IMR-90 (cell line): ENCODE measurements at regions not wholly inside any gene's neighbourhood (a gene's known extent, or its start where the extent isn't known, plus 50 kb on each side); places are given as distances from the start of the nearest gene placed in this dataset.

Experiments used
- ATAC-seq: fragments of 200-7000 bp; cut with Tn5 transposase; 2 replicates; pipeline ENCODE4 v1.9.1; 2020; ENCODE audit warnings: low read depth, mild to moderate bottlenecking, moderate library complexity
- BruUV-seq: library from RNA; stranded (reverse); fragments of 400-500 nt; replicated peaks from 2 replicates; lab custom pipeline; 2021; lab: Mats Ljungman, UMichigan
- CTCF ChIA-PET: fragments of 300-600 bp; formaldehyde crosslinking; extraction: SDS; loops from one replicate; lab custom pipeline; 2021; ENCODE audit warnings: antibody characterized with exemption; lab: Yijun Ruan, JAX
- POLR2A ChIA-PET: fragments of 300-600 bp; sonication (Branson Sonifier 250); formaldehyde crosslinking; loops from one replicate; lab custom pipeline; 2022; ENCODE audit warnings: antibody characterized with exemption; ENCODE audit not compliant: unreplicated experiment; lab: Charles Lee
- DNase-seq: peaks from one replicate; pipeline ENCODE4 v3.0.0; 2013
- H2AFZ ChIP-seq: replicated peaks from 2 replicates; pipeline ENCODE3; 2013; ENCODE audit warnings: low read length, mild to moderate bottlenecking; ENCODE audit not compliant: poor library complexity
- H2AK5ac ChIP-seq: 2 replicates; pipeline ENCODE4 v1.6.1; 2013; ENCODE audit warnings: low read depth, low read length, inconsistent platforms
- H2AK9ac ChIP-seq: replicated peaks from 2 replicates; pipeline ENCODE3; 2013; ENCODE audit warnings: mild to moderate bottlenecking, low read depth, low read length, moderate library complexity; ENCODE audit not compliant: poor library complexity
- H2BK120ac ChIP-seq: 2 replicates; pipeline ENCODE4 v1.6.1; 2013; ENCODE audit warnings: low read depth, low read length, inconsistent platforms
- H2BK15ac ChIP-seq: 3 replicates; pipeline ENCODE4 v1.6.1; 2013; ENCODE audit warnings: low read depth, low read length, inconsistent platforms
- H2BK20ac ChIP-seq: 2 replicates; pipeline ENCODE4 v1.6.1; 2013; ENCODE audit warnings: low read depth, mild to moderate bottlenecking, inconsistent platforms, low read length, moderate library complexity
- H2BK5ac ChIP-seq: 2 replicates; pipeline ENCODE4 v1.6.1; 2013; ENCODE audit warnings: mild to moderate bottlenecking, low read depth, low read length, inconsistent platforms; ENCODE audit not compliant: poor library complexity, severe bottlenecking
- H3K14ac ChIP-seq: replicated peaks from 2 replicates; pipeline ENCODE4 v1.6.1; 2013; ENCODE audit warnings: low read depth, low read length, inconsistent platforms
- H3K18ac ChIP-seq: 2 replicates; pipeline ENCODE4 v1.6.1; 2013; ENCODE audit warnings: low read depth, low read length, control low read depth
- H3K23ac ChIP-seq: 2 replicates; pipeline ENCODE4 v1.6.1; 2013; ENCODE audit warnings: low read depth, low read length, inconsistent platforms
- H3K27ac ChIP-seq: 2 replicates; pipeline ENCODE4 v1.5.1; 2013; ENCODE audit warnings: mild to moderate bottlenecking, control low read depth, low read length; ENCODE audit not compliant: insufficient read depth
- H3K27me3 ChIP-seq: 2 replicates; pipeline ENCODE4 v1.6.1; 2013; ENCODE audit warnings: low read length; ENCODE audit not compliant: control insufficient read depth, insufficient read depth
- H3K36me3 ChIP-seq: 2 replicates; pipeline ENCODE4 v1.6.1; 2013; ENCODE audit warnings: low read length, mixed read lengths; ENCODE audit not compliant: control insufficient read depth, insufficient read depth
- H3K4ac ChIP-seq: 2 replicates; pipeline ENCODE4 v1.6.1; 2013; ENCODE audit warnings: low read depth, low read length, inconsistent platforms
- H3K4me1 ChIP-seq: 2 replicates; pipeline ENCODE4 v1.6.1; 2013; ENCODE audit warnings: low read length, mixed read lengths; ENCODE audit not compliant: control insufficient read depth, insufficient read depth
- H3K4me2 ChIP-seq: 2 replicates; pipeline ENCODE4 v1.6.1; 2013; ENCODE audit warnings: low read depth, mild to moderate bottlenecking, control low read depth, low read length, moderate library complexity
- H3K4me3 ChIP-seq: 2 replicates; pipeline ENCODE4 v1.5.1; 2013; ENCODE audit warnings: low read depth, mild to moderate bottlenecking, control low read depth, low read length, moderate library complexity; ENCODE audit not compliant: insufficient read depth
- H3K56ac ChIP-seq: 2 replicates; pipeline ENCODE4 v1.6.1; 2013; ENCODE audit warnings: low read length, inconsistent platforms; ENCODE audit not compliant: insufficient read depth; ENCODE audit errors: extremely low read depth
- H3K79me1 ChIP-seq, 2 experiments: 2 replicates each; pipeline ENCODE4 v1.6.1; 2013; ENCODE audit warnings: low read length in 2 of 2, inconsistent platforms in 1 of 2, low read depth in 1 of 2
- H3K9ac ChIP-seq: 2 replicates; pipeline ENCODE4 v1.6.1; 2013; ENCODE audit warnings: low read depth, low read length, control low read depth
- H3K9me1 ChIP-seq: 2 replicates; pipeline ENCODE4 v1.6.1; 2013; ENCODE audit warnings: low read length, inconsistent platforms; ENCODE audit not compliant: insufficient read depth
- H3K9me3 ChIP-seq: 2 replicates; pipeline ENCODE4 v1.6.1; 2013; ENCODE audit warnings: low read length; ENCODE audit not compliant: control insufficient read depth, insufficient read depth
- H4K20me1 ChIP-seq: 2 replicates; pipeline ENCODE4 v1.6.1; 2013; ENCODE audit warnings: low read length, inconsistent platforms; ENCODE audit not compliant: insufficient read depth
- H4K5ac ChIP-seq: 2 replicates; pipeline ENCODE4 v1.6.1; 2013; ENCODE audit warnings: mild to moderate bottlenecking, low read depth, low read length, control low read depth
- H4K8ac ChIP-seq, 2 experiments: 2 replicates each; pipeline ENCODE4 v1.6.1; 2013; ENCODE audit warnings: low read depth in 2 of 2, low read length in 2 of 2, control low read depth in 1 of 2, inconsistent platforms in 1 of 2
- H4K91ac ChIP-seq: 2 replicates; pipeline ENCODE4 v1.6.1; 2013; ENCODE audit warnings: low read depth, low read length, inconsistent platforms; ENCODE audit not compliant: insufficient read depth
- BHLHE40 ChIP-seq: fragments of 150-350 bp; IDR thresholded peaks from 2 replicates; pipeline ENCODE4 v1.6.1; 2016; ENCODE audit warnings: mild to moderate bottlenecking, low read depth, low read length
- CEBPB ChIP-seq: IDR thresholded peaks from 2 replicates; pipeline ENCODE4 v1.6.1; 2012; ENCODE audit warnings: low read depth, low read length, improper control_type of control experiment
- CHD1 ChIP-seq: IDR thresholded peaks from 2 replicates; pipeline ENCODE4 v1.6.1; 2012; ENCODE audit warnings: low read depth, low read length, improper control_type of control experiment
- CTCF ChIP-seq: conservative IDR thresholded peaks from 2 replicates; pipeline ENCODE4 v1.5.1; 2012; ENCODE audit warnings: mild to moderate bottlenecking, low read depth, low read length, improper control_type of control experiment
- FOS ChIP-seq: fragments of 150-350 bp; IDR thresholded peaks from 2 replicates; pipeline ENCODE4 v1.6.1; 2016; ENCODE audit warnings: low read depth, low read length
- MAFK ChIP-seq: IDR thresholded peaks from 2 replicates; pipeline ENCODE4 v1.6.1; 2012; ENCODE audit warnings: low read depth, low read length, improper control_type of control experiment
- MAZ ChIP-seq: IDR thresholded peaks from 2 replicates; pipeline ENCODE4 v1.6.1; 2012; ENCODE audit warnings: low read depth, mild to moderate bottlenecking, low read length, improper control_type of control experiment, moderate library complexity, borderline replicate concordance
- MXI1 ChIP-seq: IDR thresholded peaks from 2 replicates; pipeline ENCODE4 v1.6.1; 2012; ENCODE audit warnings: low read depth, mild to moderate bottlenecking, low read length, moderate library complexity, borderline replicate concordance
- NFE2L2 ChIP-seq: fragments of 150-350 bp; IDR thresholded peaks from 2 replicates; pipeline ENCODE4 v1.6.1; 2016; ENCODE audit warnings: low read depth, mild to moderate bottlenecking, low read length
- POLR2A ChIP-seq: IDR thresholded peaks from 2 replicates; pipeline ENCODE4 v1.6.1; 2012; ENCODE audit warnings: mild to moderate bottlenecking, low read depth, low read length
- RAD21 ChIP-seq: IDR thresholded peaks from 2 replicates; pipeline ENCODE4 v1.6.1; 2012; ENCODE audit warnings: low read length, improper control_type of control experiment
- RCOR1 ChIP-seq: IDR thresholded peaks from 2 replicates; pipeline ENCODE4 v1.6.1; 2012; ENCODE audit warnings: mild to moderate bottlenecking, low read length, improper control_type of control experiment; ENCODE audit not compliant: insufficient replicate concordance
- RFX5 ChIP-seq: IDR thresholded peaks from 2 replicates; pipeline ENCODE4 v1.8.0; 2012; ENCODE audit warnings: low read depth, mild to moderate bottlenecking, low read length, moderate library complexity
- SMC3 ChIP-seq: fragments of 150-350 bp; IDR thresholded peaks from 2 replicates; pipeline ENCODE4 v1.6.1; 2016; ENCODE audit warnings: low read depth, mild to moderate bottlenecking, antibody characterized with exemption, low read length, moderate library complexity
- USF2 ChIP-seq: fragments of 150-350 bp; IDR thresholded peaks from 2 replicates; pipeline ENCODE4 v1.6.1; 2017; ENCODE audit warnings: mild to moderate bottlenecking, antibody characterized with exemption, low read length, low read depth
- whole genome bisulfite sequencing, 2 experiments: methylation state at CpG; one replicate each; pipeline versions ENCODE4 v1.1.5 to v1.1.7; 2013; ENCODE audit warnings: missing lambda C conversion rate in 2 of 2; ENCODE audit not compliant: insufficient read length in 1 of 2; ENCODE audit errors: extremely low coverage in 2 of 2; 5-methylcytosine and 5-hydroxymethylcytosine counted together
- dilution Hi-C: fragments of 300-500 bp; cut with HindIII; formaldehyde crosslinking; loops from one replicate; pipeline ENCODE4 v1.14.3; 2018; ENCODE audit warnings: low sequenced_read_pairs; ENCODE audit not compliant: unreplicated experiment
- in situ Hi-C: fragments of 300-500 bp; cut with MboI; formaldehyde crosslinking; loops from 3 replicates; pipeline ENCODE4 v1.14.3; 2019; ENCODE audit warnings: low sequenced_read_pairs, inconsistent platforms, mixed read lengths
- intact Hi-C: fragments of 100-400 bp; cut with micrococcal nuclease; formaldehyde crosslinking; loops from 2 replicates; pipeline ENCODE4 v1.10.0; 2022

DNA sequence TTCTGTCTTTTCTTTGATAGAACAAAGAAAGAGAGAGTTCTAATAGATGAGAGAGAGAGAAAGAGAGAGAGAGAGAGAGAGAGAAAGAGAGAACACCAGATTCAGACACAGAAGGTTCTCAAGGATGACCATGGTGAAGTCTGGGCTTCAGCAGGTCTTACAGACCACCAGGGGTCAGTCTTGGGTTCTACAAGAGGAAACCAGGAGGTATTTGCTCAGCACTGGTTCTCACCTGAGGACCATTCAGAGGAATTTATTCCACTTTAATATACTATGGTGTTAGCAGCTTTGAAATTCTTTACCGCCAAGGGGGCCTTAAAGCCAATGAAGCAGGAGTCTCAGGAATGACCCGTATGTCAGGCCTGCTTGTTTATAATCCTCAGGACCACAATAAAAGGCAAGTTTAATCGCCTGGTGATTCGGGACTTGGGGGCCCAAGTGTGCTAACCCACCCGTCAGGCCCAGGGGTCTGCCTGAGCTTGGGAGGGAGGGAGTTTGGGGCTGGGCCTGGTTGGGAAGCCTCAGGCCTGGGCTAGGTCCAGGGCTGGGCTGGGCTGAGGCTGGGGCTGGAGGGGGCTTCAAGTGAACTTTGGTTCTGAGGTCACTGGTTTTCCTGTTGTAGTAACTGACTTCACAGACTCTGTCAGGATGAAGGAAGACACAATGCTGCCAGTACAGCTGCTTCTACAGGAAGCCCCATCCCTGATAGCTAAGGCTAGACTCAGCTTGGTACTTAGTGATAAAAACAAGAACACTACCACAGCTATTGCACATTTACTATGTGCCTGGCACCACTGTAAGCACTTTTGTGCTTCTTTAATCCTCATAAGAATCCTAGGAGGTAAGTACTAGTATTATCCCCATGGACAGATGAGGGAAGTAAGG is 179.2 kb upstream of the ZBED5 start:
- dilution Hi-C loops (no loop called here), intact Hi-C loops (loop anchor here (5.0 kb wide), 2 partner anchors 110 to 585 kb away; partner anchors contain the start of gene GALNT18), in situ Hi-C loops (loop anchor here (25.0 kb wide), 2 partner anchors 1000 to 1250 kb away; no protein-coding TSS in a partner anchor)
- H3K14ac ChIP-seq = 0 out of 2 replicates have a peak overlapping the region, but pooled peaks have one; percentile 50
- no TSS peak for BruUV-seq
- H3K9me3 ChIP-seq = no peaks in the 10 kb centered on the region
- no peak overlapping the region for H3K27ac ChIP-seq
- H4K8ac ChIP-seq = no peak overlapping the region
- H3K23ac ChIP-seq = no peak overlapping the region
- no peak overlapping the region for H4K5ac ChIP-seq
- H2AK9ac ChIP-seq = no peak overlapping the region
- H3K4me2 ChIP-seq = no peak overlapping the region
- CTCF ChIA-PET = interaction anchor here (0.7 to 3.3 kb wide), 6 partner anchors 9 to 750 kb away, joined by 3 to 18 read pairs (median 4); no protein-coding TSS in a partner anchor
- H3K36me3 ChIP-seq = no peaks in the 10 kb centered on the region
- peaks cover 6% of the 10 kb centered on the region; the same call in 1 of the 2 replicates for H3K9me1 ChIP-seq
- H3K79me1 ChIP-seq = no peaks in the 10 kb centered on the region
- no CpG with 5 or more reads among the region's 5 CpGs for WGBS, 2 experiments
- peaks cover 17% of the 10 kb centered on the region for H3K4me1 ChIP-seq
- no peak overlapping the region for H2AFZ ChIP-seq
- peak overlapping the region; percentile 9; the same call in 1 of the 2 replicates for H4K91ac ChIP-seq
- peak overlapping the region; percentile 16; the same call in 1 of the 2 replicates for H2BK20ac ChIP-seq
- DNase-seq (peak; percentile 66), ATAC-seq (peak; percentile 35; the same call in 1 of the 2 replicates)
- H2BK5ac ChIP-seq = no peak overlapping the region
- no peak overlapping the region; the same call in 1 of the 2 replicates for H2BK120ac ChIP-seq
- H2AK5ac ChIP-seq = peak overlapping the region; percentile 45; the same call in 1 of the 2 replicates
- no peak overlapping the region for H3K4ac ChIP-seq
- no peak overlapping the region for H3K56ac ChIP-seq
- H3K4me3 ChIP-seq = no peak overlapping the region
- no peak overlapping the region for H3K18ac ChIP-seq
- POLR2A ChIA-PET = no interaction called here
- no peaks in the 10 kb centered on the region for H4K20me1 ChIP-seq
- H3K9ac ChIP-seq = no peak overlapping the region
- 0 out of 3 replicates have a peak overlapping the region, but pooled peaks have one; percentile 58 for H2BK15ac ChIP-seq
- no peaks in the 10 kb centered on the region; the same call in 1 of the 2 replicates for H3K27me3 ChIP-seq
- TF ChIP-seq RCOR1 (no peak), MAZ (no peak), CHD1 (no peak), CTCF (peak; percentile 57), FOS (no peak), SMC3 (peak; percentile 62), CEBPB (no peak), POLR2A (no peak), MXI1 (no peak), MAFK (no peak), NFE2L2 (no peak), BHLHE40 (no peak), USF2 (no peak), RFX5 (no peak), RAD21 (peak; percentile 60)
